PC-3 (cell line): ENCODE measurements at regions not wholly inside any gene's neighbourhood (a gene's known extent, or its start where the extent isn't known, plus 50 kb on each side); places are given as distances from the start of the nearest gene placed in this dataset.

ENCODE experiments used
- EZH2 ChIP-seq: fragments of 300-600 bp; sonication (generic); IDR thresholded peaks from one replicate; pipeline ENCODE4 v1.6.1; 2017; ENCODE audit warnings: antibody characterized with exemption, mild to moderate bottlenecking, low read length; ENCODE audit not compliant: unreplicated experiment
- TF ChIP-seq, protein P1 (sequence below): fragments of 300-600 bp; sonication (generic); conservative IDR thresholded peaks from 2 replicates; pipeline ENCODE4 v1.5.1; 2017; ENCODE audit warnings: antibody characterized with exemption, low read depth, mild to moderate bottlenecking, low read length

DNA sequence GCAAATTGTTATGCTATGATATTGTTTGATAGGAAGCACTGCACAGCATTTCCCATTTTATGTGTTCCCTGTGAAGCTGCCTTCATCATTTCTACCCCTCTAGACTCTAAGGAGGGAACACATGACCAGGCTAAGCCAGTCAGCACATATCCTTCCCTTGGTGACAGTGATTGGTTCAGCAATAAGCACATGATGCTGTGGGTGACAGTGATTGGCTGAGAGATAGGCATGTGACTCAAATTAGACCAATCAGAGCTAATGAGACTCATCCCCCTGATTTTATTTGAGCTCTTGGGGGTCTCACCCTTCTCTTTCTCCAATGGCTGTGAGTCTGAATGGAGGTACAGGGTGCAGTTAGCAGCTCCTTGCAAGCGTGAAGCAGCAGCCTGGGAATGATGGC is 195.2 kb downstream of the NUAK1 start:
- TF ChIP-seq, protein P1, sequence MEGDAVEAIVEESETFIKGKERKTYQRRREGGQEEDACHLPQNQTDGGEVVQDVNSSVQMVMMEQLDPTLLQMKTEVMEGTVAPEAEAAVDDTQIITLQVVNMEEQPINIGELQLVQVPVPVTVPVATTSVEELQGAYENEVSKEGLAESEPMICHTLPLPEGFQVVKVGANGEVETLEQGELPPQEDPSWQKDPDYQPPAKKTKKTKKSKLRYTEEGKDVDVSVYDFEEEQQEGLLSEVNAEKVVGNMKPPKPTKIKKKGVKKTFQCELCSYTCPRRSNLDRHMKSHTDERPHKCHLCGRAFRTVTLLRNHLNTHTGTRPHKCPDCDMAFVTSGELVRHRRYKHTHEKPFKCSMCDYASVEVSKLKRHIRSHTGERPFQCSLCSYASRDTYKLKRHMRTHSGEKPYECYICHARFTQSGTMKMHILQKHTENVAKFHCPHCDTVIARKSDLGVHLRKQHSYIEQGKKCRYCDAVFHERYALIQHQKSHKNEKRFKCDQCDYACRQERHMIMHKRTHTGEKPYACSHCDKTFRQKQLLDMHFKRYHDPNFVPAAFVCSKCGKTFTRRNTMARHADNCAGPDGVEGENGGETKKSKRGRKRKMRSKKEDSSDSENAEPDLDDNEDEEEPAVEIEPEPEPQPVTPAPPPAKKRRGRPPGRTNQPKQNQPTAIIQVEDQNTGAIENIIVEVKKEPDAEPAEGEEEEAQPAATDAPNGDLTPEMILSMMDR, result no peak
- no peak for TF ChIP-seq EZH2
